Testis (tissue), 2 donors: ENCODE measurements at regions not wholly inside any gene's neighbourhood (a gene's known extent, or its start where the extent isn't known, plus 50 kb on each side); places are given as distances from the start of the nearest gene placed in this dataset.

ENCODE experiments used
- CTCF ChIP-seq, 3 experiments: fragments of 450-650 bp in 2 of 3; fragments of 200-600 bp in 1 of 3; sonication (generic) in 1 of 3; IDR thresholded peaks; one replicate each; pipeline ENCODE4 v1.5.1; 2016 to 2019; ENCODE audit warnings: antibody characterized with exemption in 3 of 3, mild to moderate bottlenecking in 2 of 3, moderate library complexity in 1 of 3
- POLR2A ChIP-seq: fragments of 450-650 bp; IDR thresholded peaks from one replicate; pipeline ENCODE4 v1.6.1; 2017; ENCODE audit warnings: antibody characterized with exemption, mild to moderate bottlenecking, moderate library complexity

GRCh38 chr7:83305027-83305426, 142.3 kb upstream of the PCLO start:
- TF ChIP-seq CTCF (IDR thresholded peaks at IDR 0.05) (no peak), POLR2A (no peak)
